ENCODE measurements at regions not wholly inside any gene's neighbourhood (a gene's known extent, or its start where the extent isn't known, plus 50 kb on each side); places are given as distances from the start of the nearest gene placed in this dataset.

DNA sequence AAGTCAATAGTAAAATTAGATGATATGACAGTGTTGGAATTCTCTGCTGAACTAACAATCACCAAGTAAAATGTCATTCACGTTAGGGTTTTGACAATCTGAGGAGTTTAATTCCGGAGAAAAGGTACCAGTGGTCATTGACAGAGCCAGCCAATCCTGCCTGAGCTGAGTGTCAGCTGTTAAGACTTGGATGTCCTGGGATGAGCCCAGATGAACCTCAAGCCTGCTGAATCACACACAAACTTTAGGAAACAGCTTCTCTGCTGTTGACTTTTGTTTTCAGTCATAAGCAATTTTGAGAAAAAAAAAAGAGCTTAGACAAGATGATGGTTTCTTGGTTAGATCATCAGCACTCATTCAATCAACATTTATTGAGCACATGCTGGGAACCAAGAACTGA is 600.0 kb upstream of the SLC39A10 start:
- TF ChIP-seq CTCF (IDR thresholded peaks at IDR 0.05; ENCODE audit: poor library complexity) (no peak), EZH2 (IDR thresholded peaks at IDR 0.05; ENCODE audit: borderline replicate concordance) (no peak)

Data from hepatocyte (in vitro differentiated cells).